ENCODE measurements at regions not wholly inside any gene's neighbourhood (a gene's known extent, or its start where the extent isn't known, plus 50 kb on each side); places are given as distances from the start of the nearest gene placed in this dataset.
A peak's percentile ranks its signal among the peaks of the same experiment; 100 is the strongest.

GRCh38 chr1:56424744-56425493, 154.4 kb downstream of the PLPP3 start:
- Histone ChIP-seq H3K36me3 (no peaks in the 10 kb centered on the region), H3K27ac (no peak overlapping the region), H3K4me1 (ENCODE audit: insufficient read depth) (no peaks in the 10 kb centered on the region), H3K9me3 (no peaks in the 10 kb centered on the region), H3K4me3 (no peak overlapping the region), H3K27me3 (no peaks in the 10 kb centered on the region)
- 83 to 85% (median 85%) methylated on average over 6 of the region's 6 CpGs for WGBS, 3 donors
- intact Hi-C loops (cut with DNase I), result loop anchor here in 1 of 4 donors (5.0 kb wide), 1 partner anchor 1567 kb away; no protein-coding TSS in a partner anchor
- TF ChIP-seq POLR2A (IDR thresholded peaks at IDR 0.05) (no peak), EP300 (IDR thresholded peaks at IDR 0.05) (no peak)
- DNase-seq, result peak in 2 of 5 donors; percentile 18 to 46

GRCh38 chr1:56423716-56424115, 155.6 kb downstream of the PLPP3 start:
- H3K36me3 ChIP-seq, result no peaks in the 10 kb centered on the region
- H3K4me1 ChIP-seq (ENCODE audit: insufficient read depth), result no peaks in the 10 kb centered on the region
- H3K27ac ChIP-seq, result no peak overlapping the region
- no peaks in the 10 kb centered on the region for H3K27me3 ChIP-seq
- no peak overlapping the region for H3K4me3 ChIP-seq
- TF ChIP-seq CTCF (IDR thresholded peaks at IDR 0.05) (no peak), EP300 (IDR thresholded peaks at IDR 0.05) (no peak)
- WGBS, 3 donors, result 55 to 62% (median 59%) methylated on average over 4 of the region's 4 CpGs
- intact Hi-C loops (cut with DNase I), result loop anchor here in 1 of 4 donors (5.0 kb wide), 1 partner anchor 1569 kb away; no protein-coding TSS in a partner anchor
- no peaks in the 10 kb centered on the region for H3K9me3 ChIP-seq
- no peak for DNase-seq

GRCh38 chr1:56418151-56418631, 161.2 kb downstream of the PLPP3 start:
- WGBS, 3 donors, result 83 to 88% (median 87%) methylated on average over 6 of the region's 6 CpGs
- no peaks in the 10 kb centered on the region for H3K27me3 ChIP-seq
- H3K27ac ChIP-seq, result no peak overlapping the region
- TF ChIP-seq CTCF (IDR thresholded peaks at IDR 0.05), result no peak
- no peak for TF ChIP-seq EP300 (IDR thresholded peaks at IDR 0.05)
- TF ChIP-seq POLR2A (IDR thresholded peaks at IDR 0.05), result no peak
- no peaks in the 10 kb centered on the region for H3K36me3 ChIP-seq
- no peak overlapping the region for H3K4me3 ChIP-seq
- H3K4me1 ChIP-seq (ENCODE audit: insufficient read depth), result no peaks in the 10 kb centered on the region
- intact Hi-C loops (cut with DNase I), result no loop called here
- DNase-seq, result no peak
- H3K9me3 ChIP-seq, result no peaks in the 10 kb centered on the region

- DNase-seq, result no peak
- Histone ChIP-seq H3K9me3 (no peaks in the 10 kb centered on the region), H3K4me3 (no peak overlapping the region), H3K36me3 (no peaks in the 10 kb centered on the region), H3K27me3 (no peaks in the 10 kb centered on the region), H3K27ac (no peak overlapping the region), H3K4me1 (ENCODE audit: insufficient read depth) (no peaks in the 10 kb centered on the region)
- intact Hi-C loops (cut with DNase I), result no loop called here
- TF ChIP-seq POLR2A (IDR thresholded peaks at IDR 0.05) (no peak), CTCF (IDR thresholded peaks at IDR 0.05) (no peak), EP300 (IDR thresholded peaks at IDR 0.05) (no peak)
- 53 to 84% (median 69%) methylated on average over 4 of the region's 4 CpGs for WGBS, 3 donors
Observed at GRCh38 chr1:56417646-56418045, 161.7 kb downstream of the PLPP3 start.

- H3K36me3 ChIP-seq, result no peaks in the 10 kb centered on the region
Observed at GRCh38 chr1:56416495-56416894, 162.9 kb downstream of the PLPP3 start.

More at GRCh38 chr1:56416495-56416894, 162.9 kb downstream of the PLPP3 start:
- Histone ChIP-seq H3K4me3 (no peak overlapping the region), H3K9me3 (no peaks in the 10 kb centered on the region), H3K4me1 (ENCODE audit: insufficient read depth) (no peaks in the 10 kb centered on the region), H3K27ac (no peak overlapping the region), H3K27me3 (no peaks in the 10 kb centered on the region)
- intact Hi-C loops (cut with DNase I), result no loop called here
- TF ChIP-seq EP300 (IDR thresholded peaks at IDR 0.05), result no peak
- no peak for TF ChIP-seq CTCF (IDR thresholded peaks at IDR 0.05)
- TF ChIP-seq POLR2A (IDR thresholded peaks at IDR 0.05), result no peak
- WGBS, 3 donors, result 39 to 62% (median 52%) methylated on average over 2 of the region's 2 CpGs
- DNase-seq, result no peak

Data from ovary (tissue), 7 donors.